ENCODE measurements at regions not wholly inside any gene's neighbourhood (a gene's known extent, or its start where the extent isn't known, plus 50 kb on each side); places are given as distances from the start of the nearest gene placed in this dataset.

DNA sequence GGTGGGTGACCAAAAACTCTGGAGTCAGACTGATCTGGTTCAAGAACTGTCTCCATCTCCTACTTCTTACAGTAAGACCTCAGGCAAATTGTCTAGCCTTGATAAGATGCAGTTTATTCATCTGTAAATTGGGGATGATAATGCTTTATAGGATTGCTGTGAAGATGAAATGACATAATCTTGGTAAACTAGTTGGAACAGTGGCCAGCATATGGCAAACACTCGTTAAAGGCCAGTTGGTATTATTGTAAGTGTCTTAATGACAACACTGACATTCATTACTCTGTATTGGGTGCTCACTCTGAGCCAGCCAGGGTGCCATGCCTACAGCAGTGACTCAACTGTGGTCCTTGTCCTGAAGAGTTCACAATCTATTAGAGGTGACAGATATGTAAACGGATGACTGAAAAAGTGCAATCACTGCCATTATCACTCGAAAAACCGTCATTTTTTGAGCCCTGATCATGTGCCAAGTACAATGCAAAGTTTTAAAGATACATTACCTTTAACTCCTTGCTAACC lies 84.9 kb upstream of the HSPA9 start:
- H3K4me1 Mint-ChIP-seq = peaks cover 12% of the 10 kb centered on the region

DNA sequence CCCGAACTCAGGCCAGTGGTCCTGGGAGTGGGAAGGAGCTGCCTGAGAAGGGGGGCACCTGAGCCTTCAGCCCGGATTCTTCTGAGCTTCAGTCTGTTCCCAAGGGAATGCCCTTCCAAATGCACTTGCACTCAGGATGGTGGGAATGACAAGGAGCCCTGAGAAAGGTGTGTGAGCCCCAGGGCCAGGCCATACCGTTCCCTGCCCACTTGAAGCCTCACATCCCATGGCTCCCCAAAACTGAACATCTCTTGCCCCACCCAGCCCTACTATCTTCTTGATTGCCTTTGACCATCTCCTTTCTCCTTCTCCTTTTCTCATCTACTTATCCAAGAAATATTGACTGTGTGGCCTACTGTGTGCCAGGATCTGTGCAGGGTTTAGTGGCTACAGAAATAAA lies 84.4 kb upstream of the HSPA9 start:
- Mint-ChIP-seq H3K9me3 (no peaks in the 10 kb centered on the region), H3K4me1 (peaks cover 17% of the 10 kb centered on the region), H3K27me3 (peaks cover 63% of the 10 kb centered on the region), H3K36me3 (ENCODE audit: low read depth) (peaks cover 2% of the 10 kb centered on the region), H3K27ac (no peak overlapping the region), H3K4me3 (no peak overlapping the region)
- ATAC-seq (replicated peaks) = no peak

More for the DNA sequence above, 84.9 kb upstream of the HSPA9 start:
- peak; percentile 29 for ATAC-seq (replicated peaks)
- H3K4me3 Mint-ChIP-seq = no peak overlapping the region
- no peaks in the 10 kb centered on the region for H3K9me3 Mint-ChIP-seq
- H3K27me3 Mint-ChIP-seq = peaks cover 66% of the 10 kb centered on the region
- no peak overlapping the region for H3K27ac Mint-ChIP-seq
- no peaks in the 10 kb centered on the region for H3K36me3 Mint-ChIP-seq (ENCODE audit: low read depth)

DNA sequence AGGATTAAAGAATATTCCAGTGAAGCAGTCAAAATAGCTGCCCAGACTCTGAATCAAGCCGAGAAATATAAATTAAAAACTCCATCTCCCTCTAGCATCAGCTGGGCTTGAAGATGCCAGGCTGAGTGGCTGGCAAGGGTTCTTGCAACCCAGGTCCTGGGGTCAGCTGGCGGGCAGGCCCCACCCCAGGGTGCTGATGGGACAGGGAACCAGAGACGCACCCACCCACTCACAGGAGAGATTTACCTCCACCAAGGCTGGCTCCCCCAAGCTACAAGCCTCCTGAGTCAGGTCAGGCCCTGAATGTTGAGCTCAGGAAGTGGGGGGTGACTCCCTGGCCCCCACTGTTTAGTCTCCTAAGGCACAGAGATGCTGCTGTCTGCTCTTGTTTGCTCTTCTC lies 83.9 kb upstream of the HSPA9 start:
- Mint-ChIP-seq H3K9me3 (no peaks in the 10 kb centered on the region), H3K4me1 (peaks cover 20% of the 10 kb centered on the region), H3K27me3 (peaks cover 63% of the 10 kb centered on the region), H3K36me3 (ENCODE audit: low read depth) (peaks cover 6% of the 10 kb centered on the region), H3K4me3 (no peak overlapping the region), H3K27ac (no peak overlapping the region)
- ATAC-seq (replicated peaks) = no peak

DNA sequence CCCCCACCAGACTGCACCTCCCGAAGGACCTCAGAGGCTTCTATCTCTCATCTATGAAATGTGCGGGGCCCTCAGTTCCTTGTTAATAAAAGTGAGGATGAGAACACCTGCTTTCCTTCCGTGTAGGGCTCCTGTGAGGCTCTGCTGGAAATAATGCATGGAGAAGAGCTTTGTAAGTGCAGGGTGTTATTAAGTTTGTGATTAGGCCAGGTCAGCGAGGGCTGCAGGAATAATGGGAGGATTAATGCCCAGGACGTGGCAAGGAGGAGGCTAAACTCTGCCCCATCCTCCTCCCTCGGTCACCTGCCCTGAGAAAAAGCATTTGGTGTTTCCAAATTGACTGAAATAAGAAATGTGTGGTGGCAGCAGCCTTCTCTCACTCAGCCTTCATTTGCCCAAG lies 83.5 kb upstream of the HSPA9 start:
- ATAC-seq (replicated peaks) = no peak
- peaks cover 24% of the 10 kb centered on the region for H3K4me1 Mint-ChIP-seq
- no peak overlapping the region for H3K27ac Mint-ChIP-seq
- peaks cover 65% of the 10 kb centered on the region for H3K27me3 Mint-ChIP-seq
- H3K9me3 Mint-ChIP-seq = no peaks in the 10 kb centered on the region
- peaks cover 6% of the 10 kb centered on the region for H3K36me3 Mint-ChIP-seq (ENCODE audit: low read depth)
- no peak overlapping the region for H3K4me3 Mint-ChIP-seq

DNA sequence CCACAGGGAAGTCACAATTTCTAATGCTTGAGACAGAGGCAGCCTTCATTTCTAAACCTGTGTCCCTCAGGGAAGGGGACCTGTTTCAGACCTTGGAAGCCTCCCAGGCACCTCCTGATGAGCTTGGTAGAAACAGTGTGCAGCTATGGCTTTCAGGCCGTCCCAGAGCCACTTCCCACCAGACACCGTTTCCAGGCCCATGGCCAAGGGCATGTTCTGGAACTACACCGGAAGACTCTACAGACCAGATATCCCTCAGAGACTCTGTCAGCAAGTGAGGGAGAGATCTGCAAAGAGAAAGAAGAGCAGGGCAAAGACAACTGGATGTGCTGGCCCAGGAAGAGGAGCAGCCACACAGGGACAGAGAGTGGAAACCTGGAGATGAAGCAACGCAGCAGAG lies 82.2 kb upstream of the HSPA9 start:
- Mint-ChIP-seq H3K27ac (no peak overlapping the region), H3K4me3 (no peak overlapping the region), H3K36me3 (ENCODE audit: low read depth) (peaks cover 6% of the 10 kb centered on the region), H3K4me1 (peaks cover 15% of the 10 kb centered on the region), H3K9me3 (no peaks in the 10 kb centered on the region), H3K27me3 (peaks cover 64% of the 10 kb centered on the region)
- ATAC-seq (replicated peaks) = no peak

DNA sequence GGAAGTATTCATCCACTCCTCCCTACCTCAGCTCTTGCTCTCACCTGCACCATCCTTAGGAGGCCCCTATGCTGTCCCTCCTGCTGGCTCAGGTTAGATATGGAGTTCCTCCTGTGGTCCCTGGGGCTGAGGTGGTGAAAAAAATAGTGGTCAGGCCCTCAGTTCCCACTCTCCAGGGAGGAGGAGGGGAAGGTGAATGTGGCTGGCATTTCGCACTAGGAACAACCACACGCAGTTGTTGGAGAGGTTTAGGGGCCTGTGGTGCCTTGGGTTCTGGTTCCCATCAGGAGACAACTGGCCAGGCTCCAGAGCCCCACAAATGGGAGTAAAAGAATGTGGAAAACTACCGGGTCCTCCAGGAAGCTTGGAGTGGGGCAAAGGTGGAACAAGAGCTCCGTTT lies 81.7 kb upstream of the HSPA9 start:
- peaks cover 61% of the 10 kb centered on the region for H3K27me3 Mint-ChIP-seq
- peaks cover 15% of the 10 kb centered on the region for H3K4me1 Mint-ChIP-seq
- no peak overlapping the region for H3K27ac Mint-ChIP-seq
- no peak overlapping the region for H3K4me3 Mint-ChIP-seq
- H3K9me3 Mint-ChIP-seq = no peaks in the 10 kb centered on the region
- H3K36me3 Mint-ChIP-seq (ENCODE audit: low read depth) = peaks cover 6% of the 10 kb centered on the region
- no peak for ATAC-seq (replicated peaks)

DNA sequence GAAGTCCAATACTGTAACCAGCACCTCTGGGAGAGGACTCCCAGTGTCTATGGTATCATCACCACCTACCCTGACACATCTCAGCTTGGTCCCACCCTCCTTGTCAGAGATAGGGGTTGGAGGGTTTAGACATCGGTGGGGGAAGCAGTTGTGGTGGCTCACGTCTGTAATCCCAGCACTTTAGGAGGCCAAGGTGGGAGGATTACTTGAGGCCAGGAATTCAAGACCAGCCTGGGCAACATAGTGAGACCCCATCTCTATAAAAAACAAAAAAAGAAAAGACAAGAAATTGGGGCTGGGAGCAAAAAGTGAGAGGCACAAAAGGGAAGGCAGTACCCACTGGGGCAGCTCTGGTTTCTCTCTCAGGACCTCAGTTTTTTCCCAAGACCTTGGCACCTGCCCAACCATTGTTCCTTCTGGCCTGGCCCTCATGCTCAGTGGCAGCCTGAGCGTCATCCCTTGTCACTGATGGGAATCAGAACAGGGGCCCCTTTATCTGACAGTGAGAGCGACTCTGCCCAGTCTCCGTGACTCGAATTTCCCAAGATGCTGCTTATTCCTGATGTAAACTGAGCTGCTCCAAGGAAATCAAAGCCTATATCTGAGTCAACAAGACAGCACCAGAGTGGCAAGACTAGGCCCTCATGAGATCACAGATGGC lies 80.5 kb upstream of the HSPA9 start:
- H3K27me3 Mint-ChIP-seq = peaks cover 66% of the 10 kb centered on the region
- peaks cover 15% of the 10 kb centered on the region for H3K4me1 Mint-ChIP-seq
- ATAC-seq (replicated peaks) = no peak
- no peaks in the 10 kb centered on the region for H3K9me3 Mint-ChIP-seq
- no peak overlapping the region for H3K4me3 Mint-ChIP-seq
- H3K36me3 Mint-ChIP-seq (ENCODE audit: low read depth) = peaks cover 6% of the 10 kb centered on the region
- no peak overlapping the region for H3K27ac Mint-ChIP-seq

DNA sequence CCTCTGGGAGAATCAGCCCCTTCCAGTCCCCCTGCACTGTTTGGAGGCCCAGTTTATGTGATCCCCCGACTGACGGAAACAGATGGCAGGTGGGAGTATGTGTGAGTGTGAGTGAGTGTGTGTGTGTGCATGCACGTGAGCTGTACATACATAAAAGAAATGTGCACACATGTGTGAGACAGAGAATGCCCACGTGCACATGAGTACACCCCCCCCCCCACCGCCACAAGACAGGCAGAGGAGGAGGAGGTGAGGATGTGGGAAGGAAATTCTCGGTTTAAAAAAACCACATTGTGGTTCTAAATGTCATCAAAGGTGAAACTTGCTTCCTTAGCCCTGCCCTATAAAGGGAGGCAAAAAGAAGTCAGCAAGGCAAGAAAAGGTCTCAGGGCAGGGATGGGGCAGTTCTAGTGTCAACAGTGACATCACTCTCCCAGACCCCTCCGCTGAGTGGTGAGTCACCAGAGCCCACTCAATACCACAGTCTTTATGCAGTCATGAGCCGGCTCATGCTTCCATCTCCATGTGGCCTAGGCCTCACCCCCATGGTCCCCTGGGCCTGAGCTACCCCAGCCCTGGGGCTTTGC lies 79.2 kb upstream of the HSPA9 start:
- Mint-ChIP-seq H3K4me3 (peak overlapping the region; percentile 54), H3K9me3 (no peaks in the 10 kb centered on the region), H3K27me3 (peaks cover 61% of the 10 kb centered on the region), H3K4me1 (peaks cover 15% of the 10 kb centered on the region), H3K27ac (peak overlapping the region; percentile 81), H3K36me3 (ENCODE audit: low read depth) (peaks cover 6% of the 10 kb centered on the region)
- peak; percentile 98 for ATAC-seq (replicated peaks)

DNA sequence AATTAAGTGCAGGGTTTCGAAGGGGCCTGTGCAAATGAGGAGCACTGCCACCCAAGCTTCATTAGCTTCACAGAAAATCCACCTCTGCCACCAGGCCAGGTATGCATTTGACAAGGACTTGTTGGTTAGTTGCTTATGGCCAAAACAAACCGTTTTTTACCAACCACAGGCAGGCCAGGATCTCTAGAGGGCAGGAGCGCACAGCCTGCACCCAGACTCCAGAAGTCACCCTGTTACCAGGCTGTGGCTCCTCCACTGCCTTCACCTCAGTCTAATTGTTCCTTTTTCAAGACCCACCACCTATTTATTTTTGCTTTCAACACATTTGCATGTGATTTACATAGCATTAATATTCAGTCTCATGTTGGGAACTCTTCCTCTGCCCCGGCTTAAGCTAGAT lies 78.3 kb upstream of the HSPA9 start:
- H3K27ac Mint-ChIP-seq = no peak overlapping the region
- H3K4me1 Mint-ChIP-seq = peaks cover 15% of the 10 kb centered on the region
- H3K36me3 Mint-ChIP-seq (ENCODE audit: low read depth) = peaks cover 6% of the 10 kb centered on the region
- ATAC-seq (replicated peaks) = no peak
- no peaks in the 10 kb centered on the region for H3K9me3 Mint-ChIP-seq
- H3K27me3 Mint-ChIP-seq = peaks cover 63% of the 10 kb centered on the region
- no peak overlapping the region for H3K4me3 Mint-ChIP-seq

DNA sequence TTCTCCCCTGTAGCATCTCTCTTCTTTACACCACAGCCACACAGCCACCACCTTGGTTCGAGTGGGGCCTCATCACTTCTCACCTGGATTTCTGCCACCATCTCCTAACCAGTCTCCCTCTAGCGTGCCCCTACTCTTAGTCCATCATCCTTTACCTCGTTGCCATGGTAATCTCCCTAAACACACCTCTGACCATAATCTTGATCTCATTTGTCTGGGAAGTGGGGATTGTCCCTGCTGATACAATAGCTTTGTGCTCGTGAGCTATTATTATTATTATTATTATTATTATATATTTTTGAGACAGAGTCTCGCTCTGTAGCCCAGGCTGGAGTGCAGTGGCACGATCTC lies 76.5 kb upstream of the HSPA9 start:
- Mint-ChIP-seq H3K27ac (no peak overlapping the region), H3K9me3 (no peaks in the 10 kb centered on the region), H3K36me3 (ENCODE audit: low read depth) (peaks cover 6% of the 10 kb centered on the region), H3K27me3 (peaks cover 58% of the 10 kb centered on the region), H3K4me3 (no peak overlapping the region), H3K4me1 (peaks cover 15% of the 10 kb centered on the region)
- ATAC-seq (replicated peaks) = no peak

DNA sequence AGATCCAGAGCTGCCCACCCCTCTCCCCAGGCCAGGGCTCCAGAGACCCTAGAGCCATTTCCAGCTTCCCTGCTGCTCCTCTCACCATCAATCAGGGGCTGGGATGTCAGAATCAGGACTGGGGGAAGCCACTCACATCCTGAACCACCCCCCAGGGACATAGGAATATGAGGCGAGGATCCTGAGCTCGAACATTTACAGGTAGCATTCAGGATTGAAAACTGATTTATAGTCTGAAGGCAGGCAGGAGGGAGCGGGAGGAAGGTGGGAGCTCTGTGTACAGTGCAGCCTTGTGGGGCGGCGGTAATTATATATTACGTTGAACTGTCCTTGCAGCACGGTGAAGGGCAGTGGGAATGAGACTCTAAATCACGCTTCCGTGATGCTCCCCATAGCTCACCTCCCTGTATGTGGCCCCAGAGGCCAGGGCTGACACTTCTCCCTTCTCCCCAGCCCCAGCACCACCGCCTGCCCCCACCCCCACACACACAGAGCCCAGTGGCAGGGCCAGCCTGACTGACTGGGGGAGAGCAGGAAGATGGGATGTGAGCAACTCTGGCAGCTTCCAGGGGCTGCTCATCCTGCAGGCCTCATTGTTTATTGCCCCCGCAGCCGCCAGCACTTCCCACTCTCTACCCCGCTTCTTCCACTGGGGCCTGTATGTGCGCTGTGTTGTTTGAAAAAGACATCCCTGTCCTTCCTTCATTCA lies 76.0 kb upstream of the HSPA9 start:
- ATAC-seq (replicated peaks) = no peak
- peaks cover 15% of the 10 kb centered on the region for H3K4me1 Mint-ChIP-seq
- no peak overlapping the region for H3K4me3 Mint-ChIP-seq
- H3K27ac Mint-ChIP-seq = no peak overlapping the region
- H3K36me3 Mint-ChIP-seq (ENCODE audit: low read depth) = peaks cover 6% of the 10 kb centered on the region
- H3K27me3 Mint-ChIP-seq = peaks cover 58% of the 10 kb centered on the region
- no peaks in the 10 kb centered on the region for H3K9me3 Mint-ChIP-seq

DNA sequence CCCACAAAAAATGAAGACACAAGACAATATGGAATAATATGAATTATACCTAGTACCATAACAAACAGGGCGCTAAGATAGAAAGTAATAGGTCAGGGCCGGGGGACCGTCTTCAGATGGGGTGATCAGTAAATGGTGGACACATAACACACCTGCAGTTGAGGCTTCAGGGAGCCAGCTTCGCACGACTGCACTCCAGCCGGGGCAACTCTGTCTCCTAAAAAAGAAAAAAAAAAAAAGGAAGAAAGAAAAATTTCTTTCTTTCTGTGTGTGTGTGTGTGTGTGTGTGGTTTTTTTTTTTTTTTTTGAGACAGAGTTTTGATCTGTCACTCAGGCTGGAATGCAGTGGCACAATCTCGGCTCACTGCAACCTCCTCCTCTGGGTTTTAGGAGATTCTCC lies 75.0 kb upstream of the HSPA9 start:
- H3K4me1 Mint-ChIP-seq = peaks cover 15% of the 10 kb centered on the region
- no peak overlapping the region for H3K27ac Mint-ChIP-seq
- peaks cover 6% of the 10 kb centered on the region for H3K36me3 Mint-ChIP-seq (ENCODE audit: low read depth)
- no peak overlapping the region for H3K4me3 Mint-ChIP-seq
- H3K9me3 Mint-ChIP-seq = no peaks in the 10 kb centered on the region
- peaks cover 57% of the 10 kb centered on the region for H3K27me3 Mint-ChIP-seq
- ATAC-seq (replicated peaks) = no peak

DNA sequence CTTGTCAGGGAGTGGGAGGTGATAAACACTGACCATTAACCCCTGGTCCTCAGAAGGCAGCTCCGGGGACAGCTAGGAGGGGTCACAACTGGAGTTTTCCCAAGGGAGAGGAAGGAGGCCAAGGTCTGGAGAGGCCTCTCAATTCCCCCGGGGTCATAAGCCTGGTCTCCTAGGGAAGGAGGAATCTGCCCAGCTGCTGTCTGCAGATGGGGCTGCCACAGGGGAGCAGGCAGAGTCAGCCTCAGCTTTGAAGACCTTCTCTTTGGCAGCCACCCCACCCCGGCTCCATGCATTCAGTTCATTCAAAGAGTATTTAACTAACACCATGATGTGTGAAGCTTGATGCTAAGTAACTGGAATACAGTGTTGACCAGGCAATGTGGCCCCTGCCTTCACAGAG lies 74.6 kb upstream of the HSPA9 start:
- no peak for ATAC-seq (replicated peaks)
- peaks cover 6% of the 10 kb centered on the region for H3K36me3 Mint-ChIP-seq (ENCODE audit: low read depth)
- peaks cover 11% of the 10 kb centered on the region for H3K4me1 Mint-ChIP-seq
- H3K27ac Mint-ChIP-seq = no peak overlapping the region
- H3K9me3 Mint-ChIP-seq = no peaks in the 10 kb centered on the region
- H3K4me3 Mint-ChIP-seq = no peak overlapping the region
- H3K27me3 Mint-ChIP-seq = peaks cover 60% of the 10 kb centered on the region

DNA sequence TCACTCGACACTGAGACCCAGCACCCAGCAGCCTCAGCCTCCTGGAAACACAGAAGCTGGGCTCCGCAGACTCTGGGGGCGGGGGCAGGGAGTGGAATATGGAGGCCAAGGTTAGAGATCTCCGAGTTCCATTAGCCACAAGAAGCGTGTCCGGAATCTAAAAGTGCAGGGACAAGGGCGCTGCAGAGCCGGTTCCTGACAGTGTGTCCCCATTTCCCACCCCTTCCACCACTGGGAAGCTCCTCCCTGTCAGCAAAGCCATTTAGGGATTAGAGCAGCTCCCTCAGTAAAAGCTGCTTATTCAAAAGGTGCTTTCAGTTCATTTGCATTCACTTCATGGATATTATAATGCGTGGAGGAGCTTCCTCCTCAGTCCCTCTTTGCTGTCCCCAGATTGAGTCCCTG lies 74.1 kb upstream of the HSPA9 start:
- no peak overlapping the region for H3K27ac Mint-ChIP-seq
- no peak for ATAC-seq (replicated peaks)

DNA sequence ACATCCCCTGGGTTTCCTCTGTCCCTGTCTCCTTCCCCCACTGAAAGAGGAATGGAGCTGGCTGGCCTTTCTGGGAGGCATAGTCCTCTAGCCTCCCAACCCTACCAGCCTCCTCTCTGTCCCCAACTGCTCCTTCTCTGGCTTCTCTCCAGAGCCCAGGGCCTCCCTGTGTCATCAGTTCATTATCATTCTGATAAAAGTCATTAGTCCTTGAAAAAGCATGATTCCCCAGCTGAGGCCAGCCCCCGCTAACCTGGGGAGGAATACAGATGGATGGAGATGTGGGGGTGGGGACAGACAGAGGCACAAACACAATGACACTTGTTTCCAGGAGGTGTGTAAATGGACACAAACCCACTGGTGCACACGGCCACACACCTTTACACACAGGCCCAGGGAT lies 73.6 kb upstream of the HSPA9 start:
- no peak overlapping the region for H3K27ac Mint-ChIP-seq
- H3K27me3 Mint-ChIP-seq = peaks cover 57% of the 10 kb centered on the region
- no peaks in the 10 kb centered on the region for H3K9me3 Mint-ChIP-seq
- H3K36me3 Mint-ChIP-seq (ENCODE audit: low read depth) = no peaks in the 10 kb centered on the region
- ATAC-seq (replicated peaks) = no peak
- no peak overlapping the region for H3K4me3 Mint-ChIP-seq
- peaks cover 3% of the 10 kb centered on the region for H3K4me1 Mint-ChIP-seq

More for the DNA sequence above, 74.1 kb upstream of the HSPA9 start:
- H3K9me3 Mint-ChIP-seq = no peaks in the 10 kb centered on the region
- peaks cover 62% of the 10 kb centered on the region for H3K27me3 Mint-ChIP-seq
- peaks cover 8% of the 10 kb centered on the region for H3K4me1 Mint-ChIP-seq
- peaks cover 2% of the 10 kb centered on the region for H3K36me3 Mint-ChIP-seq (ENCODE audit: low read depth)
- no peak overlapping the region for H3K4me3 Mint-ChIP-seq
